ENCODE measurements at regions not wholly inside any gene's neighbourhood (a gene's known extent, or its start where the extent isn't known, plus 50 kb on each side); places are given as distances from the start of the nearest gene placed in this dataset.

DNA sequence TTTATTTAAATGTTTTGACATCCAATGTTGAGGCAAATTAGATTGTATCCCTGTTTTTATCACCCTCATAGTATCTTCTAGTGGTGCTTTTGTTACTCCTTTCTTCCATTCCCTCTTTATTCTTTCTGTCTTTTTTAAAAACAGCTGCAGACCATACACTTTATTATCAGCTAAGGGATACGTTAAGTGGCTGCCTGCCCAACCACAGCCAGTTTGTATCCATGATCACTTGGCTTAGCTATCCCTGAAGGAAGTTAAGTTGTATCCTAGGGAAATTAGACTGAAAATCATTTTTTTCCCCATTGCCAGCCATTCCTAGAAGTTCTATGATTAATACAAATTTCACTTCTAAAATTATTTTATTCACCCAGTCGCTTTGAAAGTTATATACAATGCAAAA lies 1032.7 kb downstream of the NR2F1-AS1 start:
- no peaks in the 10 kb centered on the region for H3K36me3 ChIP-seq (replicated peaks in 1 of 2; ENCODE audit: control insufficient read depth in 2 of 2, insufficient read depth in 2 of 2, low read length in 2 of 2)
- no peaks in the 10 kb centered on the region for H3K9me3 ChIP-seq (replicated peaks in 1 of 2; ENCODE audit: control insufficient read depth in 2 of 2, insufficient read depth in 1 of 2, low read depth in 1 of 2, low read length in 2 of 2)
- no peak overlapping the region for H3K4me3 ChIP-seq (ENCODE audit: low read length in 2 of 2)
- no peak overlapping the region for H2BK15ac ChIP-seq (ENCODE audit: low read length)
- H3K4me2 ChIP-seq (ENCODE audit: insufficient read depth, low read length, poor library complexity, severe bottlenecking): no peak overlapping the region
- H2BK5ac ChIP-seq (ENCODE audit: low read length): no peak overlapping the region
- no peak overlapping the region for H3K9ac ChIP-seq (ENCODE audit: low read depth, low read length, poor library complexity)
- no CpG with 5 or more reads among the region's 2 CpGs for WGBS, 2 donors (ENCODE audit: extremely low coverage in 2 of 2, insufficient read length in 2 of 2, insufficient replicate concordance in 1 of 2)
- no peaks in the 10 kb centered on the region for H3K79me1 ChIP-seq (ENCODE audit: low read depth, low read length)
- no peak overlapping the region for H3K27ac ChIP-seq (replicated peaks; ENCODE audit: low read length)
- no peak overlapping the region for H3K18ac ChIP-seq (ENCODE audit: low read length)
- no peak overlapping the region for H3K14ac ChIP-seq (ENCODE audit: low read length)
- H3K27me3 ChIP-seq (ENCODE audit: control insufficient read depth in 3 of 3, insufficient read depth in 3 of 3, low read depth in 1 of 3, low read length in 3 of 3): no peaks in the 10 kb centered on the region
- H2BK12ac ChIP-seq (ENCODE audit: low read length): no peak overlapping the region
- no peak overlapping the region for H3K23ac ChIP-seq (ENCODE audit: low read depth, low read length, poor library complexity)
- no peak overlapping the region for H2AFZ ChIP-seq (ENCODE audit: low read length)
- no peak overlapping the region for H3K4ac ChIP-seq (ENCODE audit: low read length)
- H4K91ac ChIP-seq (ENCODE audit: low read depth, low read length, poor library complexity): no peak overlapping the region
- H4K8ac ChIP-seq (ENCODE audit: low read depth, low read length): no peak overlapping the region
- no peak overlapping the region for H2AK5ac ChIP-seq (ENCODE audit: low read depth, low read length)
- DNase-seq (ENCODE audit: low spot score): no peak
- no peak overlapping the region for H2BK120ac ChIP-seq (ENCODE audit: low read depth, low read length)
- peaks cover 0 to 6% of the 10 kb centered on the region in 2 donors for H3K4me1 ChIP-seq (ENCODE audit: control insufficient read depth in 2 of 2, insufficient read depth in 1 of 2, low read depth in 1 of 2, low read length in 2 of 2)

DNA sequence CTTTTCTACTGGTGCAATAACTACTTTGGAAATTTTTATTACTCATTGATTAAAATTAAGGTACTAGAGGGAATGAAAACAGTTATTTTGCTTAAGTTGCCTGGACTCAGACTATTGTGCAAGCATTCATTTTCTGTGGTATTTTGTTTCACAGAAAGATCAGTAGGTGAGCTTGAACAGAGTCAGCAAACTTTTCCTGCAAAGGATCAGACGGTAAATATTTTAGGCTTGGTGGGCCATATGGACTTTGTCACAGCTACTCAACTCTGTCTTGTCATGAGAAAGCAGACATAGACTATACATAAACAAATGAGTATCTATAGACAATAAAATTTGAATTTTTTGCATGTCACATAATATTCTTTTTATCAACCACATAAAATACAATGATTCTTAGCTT lies 1036.4 kb downstream of the NR2F1-AS1 start:
- H3K14ac ChIP-seq (ENCODE audit: low read length): no peak overlapping the region
- DNase-seq (ENCODE audit: low spot score): no peak
- H3K18ac ChIP-seq (ENCODE audit: low read length): no peak overlapping the region
- H3K4ac ChIP-seq (ENCODE audit: low read length): no peak overlapping the region
- H2BK120ac ChIP-seq (ENCODE audit: low read depth, low read length): no peak overlapping the region
- H3K9ac ChIP-seq (ENCODE audit: low read depth, low read length, poor library complexity): no peak overlapping the region
- no peak overlapping the region for H2BK15ac ChIP-seq (ENCODE audit: low read length)
- no peak overlapping the region for H3K27ac ChIP-seq (replicated peaks; ENCODE audit: low read length)
- H2BK12ac ChIP-seq (ENCODE audit: low read length): no peak overlapping the region
- no peaks in the 10 kb centered on the region for H3K36me3 ChIP-seq (replicated peaks in 1 of 2; ENCODE audit: control insufficient read depth in 2 of 2, insufficient read depth in 2 of 2, low read length in 2 of 2)
- no peak overlapping the region for H2BK5ac ChIP-seq (ENCODE audit: low read length)
- no peak overlapping the region for H4K91ac ChIP-seq (ENCODE audit: low read depth, low read length, poor library complexity)
- no peak overlapping the region for H2AK5ac ChIP-seq (ENCODE audit: low read depth, low read length)
- H4K8ac ChIP-seq (ENCODE audit: low read depth, low read length): no peak overlapping the region
- H3K4me1 ChIP-seq (ENCODE audit: control insufficient read depth in 2 of 2, insufficient read depth in 1 of 2, low read depth in 1 of 2, low read length in 2 of 2): no peaks in the 10 kb centered on the region
- H3K4me2 ChIP-seq (ENCODE audit: insufficient read depth, low read length, poor library complexity, severe bottlenecking): no peak overlapping the region
- H3K79me1 ChIP-seq (ENCODE audit: low read depth, low read length): no peaks in the 10 kb centered on the region
- H3K4me3 ChIP-seq (ENCODE audit: low read length in 2 of 2): no peak overlapping the region
- H3K23ac ChIP-seq (ENCODE audit: low read depth, low read length, poor library complexity): no peak overlapping the region
- WGBS, 2 donors (ENCODE audit: extremely low coverage in 2 of 2, insufficient read length in 2 of 2, insufficient replicate concordance in 1 of 2): no CpG with 5 or more reads among the region's 1 CpG
- H3K9me3 ChIP-seq (replicated peaks in 1 of 2; ENCODE audit: control insufficient read depth in 2 of 2, insufficient read depth in 1 of 2, low read depth in 1 of 2, low read length in 2 of 2): no peaks in the 10 kb centered on the region
- no peak overlapping the region for H2AFZ ChIP-seq (ENCODE audit: low read length)
- no peaks in the 10 kb centered on the region for H3K27me3 ChIP-seq (ENCODE audit: control insufficient read depth in 3 of 3, insufficient read depth in 3 of 3, low read depth in 1 of 3, low read length in 3 of 3)

DNA sequence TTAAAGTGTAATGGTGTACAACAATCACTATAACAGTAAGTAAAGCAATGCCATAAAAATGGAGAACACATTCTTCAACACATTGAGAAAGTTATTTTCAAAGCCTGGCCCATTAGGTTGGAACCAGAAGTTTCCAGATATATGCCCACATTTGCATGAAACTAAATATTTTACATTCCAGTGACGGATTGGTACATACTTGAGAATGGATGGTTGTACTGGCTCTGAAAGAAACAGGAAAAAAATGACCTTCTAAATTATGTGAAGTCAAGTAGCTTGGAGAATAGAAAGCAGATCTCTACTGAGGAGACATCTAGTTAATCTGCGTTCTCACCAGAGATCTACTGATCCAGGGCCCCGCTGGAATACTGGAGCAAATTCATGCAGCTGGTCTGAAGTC lies 1037.0 kb downstream of the NR2F1-AS1 start:
- Histone ChIP-seq H3K23ac (ENCODE audit: low read depth, low read length, poor library complexity) (no peak overlapping the region), H3K9me3 (replicated peaks in 1 of 2; ENCODE audit: control insufficient read depth in 2 of 2, insufficient read depth in 1 of 2, low read depth in 1 of 2, low read length in 2 of 2) (no peaks in the 10 kb centered on the region), H2BK5ac (ENCODE audit: low read length) (no peak overlapping the region), H2BK12ac (ENCODE audit: low read length) (no peak overlapping the region), H3K36me3 (replicated peaks in 1 of 2; ENCODE audit: control insufficient read depth in 2 of 2, insufficient read depth in 2 of 2, low read length in 2 of 2) (no peaks in the 10 kb centered on the region), H3K18ac (ENCODE audit: low read length) (no peak overlapping the region), H3K4ac (ENCODE audit: low read length) (no peak overlapping the region), H2BK120ac (ENCODE audit: low read depth, low read length) (no peak overlapping the region), H3K79me1 (ENCODE audit: low read depth, low read length) (no peaks in the 10 kb centered on the region), H3K14ac (ENCODE audit: low read length) (no peak overlapping the region), H4K8ac (ENCODE audit: low read depth, low read length) (no peak overlapping the region), H3K4me2 (ENCODE audit: insufficient read depth, low read length, poor library complexity, severe bottlenecking) (no peak overlapping the region), H3K27ac (replicated peaks; ENCODE audit: low read length) (no peak overlapping the region), H2AK5ac (ENCODE audit: low read depth, low read length) (no peak overlapping the region), H4K91ac (ENCODE audit: low read depth, low read length, poor library complexity) (no peak overlapping the region), H2AFZ (ENCODE audit: low read length) (peak overlapping the region; percentile 5), H3K4me1 (ENCODE audit: control insufficient read depth in 2 of 2, insufficient read depth in 1 of 2, low read depth in 1 of 2, low read length in 2 of 2) (no peaks in the 10 kb centered on the region), H2BK15ac (ENCODE audit: low read length) (no peak overlapping the region), H3K4me3 (ENCODE audit: low read length in 2 of 2) (no peak overlapping the region), H3K9ac (ENCODE audit: low read depth, low read length, poor library complexity) (no peak overlapping the region), H3K27me3 (ENCODE audit: control insufficient read depth in 3 of 3, insufficient read depth in 3 of 3, low read depth in 1 of 3, low read length in 3 of 3) (no peaks in the 10 kb centered on the region)
- DNase-seq (ENCODE audit: low spot score): no peak
- WGBS, 2 donors (ENCODE audit: extremely low coverage in 2 of 2, insufficient read length in 2 of 2, insufficient replicate concordance in 1 of 2): no CpG with 5 or more reads among the region's 3 CpGs

DNA sequence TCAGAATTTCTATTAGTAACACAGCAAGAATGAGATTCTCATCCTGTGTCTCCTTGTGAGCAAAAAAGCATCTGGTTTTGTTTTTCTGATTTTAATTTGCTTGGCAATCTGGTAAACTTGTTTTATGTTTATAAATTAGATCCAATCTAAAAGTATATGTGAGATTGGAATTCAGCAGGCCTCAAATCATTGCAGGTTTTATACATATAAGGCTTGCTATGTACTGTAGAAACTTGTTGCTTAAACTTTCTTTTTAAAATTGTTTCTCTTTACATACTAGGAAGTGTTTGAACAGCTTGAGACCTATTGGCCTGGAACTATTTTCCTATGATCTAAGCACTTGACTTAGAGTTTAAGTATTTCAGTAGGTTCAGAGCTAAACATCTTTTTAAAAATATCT lies 1037.8 kb downstream of the NR2F1-AS1 start:
- Histone ChIP-seq H3K4me3 (ENCODE audit: low read length in 2 of 2) (no peak overlapping the region), H2BK5ac (ENCODE audit: low read length) (no peak overlapping the region), H2AFZ (ENCODE audit: low read length) (no peak overlapping the region), H2BK12ac (ENCODE audit: low read length) (no peak overlapping the region), H3K27me3 (ENCODE audit: control insufficient read depth in 3 of 3, insufficient read depth in 3 of 3, low read depth in 1 of 3, low read length in 3 of 3) (no peaks in the 10 kb centered on the region), H3K36me3 (replicated peaks in 1 of 2; ENCODE audit: control insufficient read depth in 2 of 2, insufficient read depth in 2 of 2, low read length in 2 of 2) (no peaks in the 10 kb centered on the region), H3K27ac (replicated peaks; ENCODE audit: low read length) (no peak overlapping the region), H3K79me1 (ENCODE audit: low read depth, low read length) (no peaks in the 10 kb centered on the region), H3K23ac (ENCODE audit: low read depth, low read length, poor library complexity) (no peak overlapping the region), H4K8ac (ENCODE audit: low read depth, low read length) (no peak overlapping the region), H2BK120ac (ENCODE audit: low read depth, low read length) (no peak overlapping the region), H3K4me1 (ENCODE audit: control insufficient read depth in 2 of 2, insufficient read depth in 1 of 2, low read depth in 1 of 2, low read length in 2 of 2) (no peaks in the 10 kb centered on the region), H3K18ac (ENCODE audit: low read length) (no peak overlapping the region), H3K9ac (ENCODE audit: low read depth, low read length, poor library complexity) (no peak overlapping the region), H3K14ac (ENCODE audit: low read length) (no peak overlapping the region), H2AK5ac (ENCODE audit: low read depth, low read length) (no peak overlapping the region), H3K4me2 (ENCODE audit: insufficient read depth, low read length, poor library complexity, severe bottlenecking) (no peak overlapping the region), H3K4ac (ENCODE audit: low read length) (no peak overlapping the region), H2BK15ac (ENCODE audit: low read length) (no peak overlapping the region), H4K91ac (ENCODE audit: low read depth, low read length, poor library complexity) (no peak overlapping the region), H3K9me3 (replicated peaks in 1 of 2; ENCODE audit: control insufficient read depth in 2 of 2, insufficient read depth in 1 of 2, low read depth in 1 of 2, low read length in 2 of 2) (no peaks in the 10 kb centered on the region)
- DNase-seq (ENCODE audit: low spot score): no peak

Measured in neuronal stem cell (in vitro differentiated cells).